ENCODE measurements at regions not wholly inside any gene's neighbourhood (a gene's known extent, or its start where the extent isn't known, plus 50 kb on each side); places are given as distances from the start of the nearest gene placed in this dataset.

GRCh38 chr3:139729300-139729699, 51.5 kb upstream of the NMNAT3 start:
- no peak for DNase-seq

GRCh38 chr3:139728414-139728813, 50.6 kb upstream of the NMNAT3 start:
- DNase-seq = no peak
